ENCODE measurements at regions not wholly inside any gene's neighbourhood (a gene's known extent, or its start where the extent isn't known, plus 50 kb on each side); places are given as distances from the start of the nearest gene placed in this dataset.

DNA sequence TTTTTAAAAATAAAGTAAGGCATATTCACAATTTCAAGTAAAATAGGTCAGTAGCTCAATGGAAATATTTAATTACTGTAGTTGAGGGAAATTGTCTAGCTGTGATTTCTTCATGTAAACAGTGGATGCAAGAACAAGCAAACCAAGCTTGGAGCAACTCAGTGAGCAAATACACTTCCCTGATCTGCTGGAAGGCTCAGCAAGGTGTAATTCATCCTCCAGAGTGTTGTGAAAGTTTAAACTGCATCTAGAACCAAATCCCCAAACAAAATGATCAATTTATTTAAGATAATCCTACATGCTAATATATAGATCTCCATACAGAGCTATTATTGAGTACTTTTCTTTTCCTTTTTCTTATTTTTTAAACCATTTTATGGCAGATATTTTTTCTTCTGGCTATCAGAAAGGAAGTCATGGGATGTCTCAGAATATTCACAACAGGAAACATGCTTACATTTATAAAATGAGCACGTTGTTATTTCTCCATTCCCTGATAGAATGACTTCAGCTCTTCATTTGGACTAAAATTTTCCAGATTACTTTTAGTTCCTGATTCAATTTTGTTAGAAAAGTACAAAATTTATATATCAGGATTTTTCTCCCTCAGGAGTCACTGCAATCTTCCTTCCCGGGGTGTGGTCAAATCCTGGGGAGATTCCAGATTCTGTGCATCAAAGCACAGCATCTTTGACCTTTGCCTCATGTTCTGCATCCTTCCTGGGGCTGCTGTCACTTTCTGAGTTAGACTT, 219.2 kb upstream of the ELL2 start:
- no peak for TF ChIP-seq POLR2A (IDR thresholded peaks at IDR 0.05; ENCODE audit: control extremely low read depth in 1 of 2, low read depth in 2 of 2, low read length in 2 of 2)
- no peak for TF ChIP-seq EZH2 (IDR thresholded peaks at IDR 0.05; ENCODE audit: low read depth, low read length, severe bottlenecking)
- TF ChIP-seq SP2 (IDR thresholded peaks at IDR 0.05; ENCODE audit: low read length), result no peak
- TF ChIP-seq, protein P1, sequence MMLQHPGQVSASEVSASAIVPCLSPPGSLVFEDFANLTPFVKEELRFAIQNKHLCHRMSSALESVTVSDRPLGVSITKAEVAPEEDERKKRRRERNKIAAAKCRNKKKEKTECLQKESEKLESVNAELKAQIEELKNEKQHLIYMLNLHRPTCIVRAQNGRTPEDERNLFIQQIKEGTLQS (IDR thresholded peaks at IDR 0.05; ENCODE audit: insufficient read depth, low read depth, low read length), result no peak

Measured in H1 (cell line).